ENCODE measurements at regions not wholly inside any gene's neighbourhood (a gene's known extent, or its start where the extent isn't known, plus 50 kb on each side); places are given as distances from the start of the nearest gene placed in this dataset.

GRCh38 chr2:239636808-239637207, 236.0 kb upstream of the HDAC4 start:
- Histone ChIP-seq H3K27me3 (no peaks in the 10 kb centered on the region), H3K27ac (no peak overlapping the region), H3K4me1 (no peaks in the 10 kb centered on the region), H3K4me3 (no peak overlapping the region), H3K9me3 (no peaks in the 10 kb centered on the region), H3K36me3 (ENCODE audit: low read depth, missing control alignments) (no peaks in the 10 kb centered on the region)
- TF ChIP-seq CTCF (IDR thresholded peaks at IDR 0.05) (no peak), POLR2A (IDR thresholded peaks at IDR 0.05) (no peak)
- DNase-seq, result no peak
- WGBS, 2 donors, result 80 to 93% methylated on average over 3 of the region's 3 CpGs
- intact Hi-C loops (cut with DNase I; ENCODE audit: low total_unique reads), result no loop called here

GRCh38 chr2:239634769-239635168, 233.9 kb upstream of the HDAC4 start:
- intact Hi-C loops (cut with DNase I; ENCODE audit: low total_unique reads), result no loop called here
- DNase-seq, result no peak
- Histone ChIP-seq H3K27ac (no peak overlapping the region), H3K4me3 (no peak overlapping the region), H3K9me3 (no peaks in the 10 kb centered on the region), H3K4me1 (no peaks in the 10 kb centered on the region), H3K36me3 (ENCODE audit: low read depth, missing control alignments) (no peaks in the 10 kb centered on the region), H3K27me3 (no peaks in the 10 kb centered on the region)
- WGBS, 2 donors, result 80 to 92% methylated on average over 4 of the region's 4 CpGs
- TF ChIP-seq CTCF (IDR thresholded peaks at IDR 0.05), result no peak
- TF ChIP-seq POLR2A (IDR thresholded peaks at IDR 0.05), result no peak

GRCh38 chr2:239630618-239631286, 229.9 kb upstream of the HDAC4 start:
- Histone ChIP-seq H3K27ac (no peak overlapping the region), H3K4me1 (no peaks in the 10 kb centered on the region), H3K36me3 (ENCODE audit: low read depth, missing control alignments) (no peaks in the 10 kb centered on the region), H3K4me3 (no peak overlapping the region), H3K9me3 (no peaks in the 10 kb centered on the region), H3K27me3 (no peaks in the 10 kb centered on the region)
- WGBS, 2 donors, result 80 to 85% methylated on average over 13 of the region's 13 CpGs
- no peak for DNase-seq
- TF ChIP-seq CTCF (IDR thresholded peaks at IDR 0.05), result no peak
- no peak for TF ChIP-seq POLR2A (IDR thresholded peaks at IDR 0.05)
- intact Hi-C loops (cut with DNase I; ENCODE audit: low total_unique reads), result no loop called here

GRCh38 chr2:239629926-239630617, 229.3 kb upstream of the HDAC4 start:
- WGBS, 2 donors, result 80 to 83% methylated on average over 7 of the region's 7 CpGs
- H3K27me3 ChIP-seq, result no peaks in the 10 kb centered on the region
- no peak for DNase-seq
- H3K36me3 ChIP-seq (ENCODE audit: low read depth, missing control alignments), result no peaks in the 10 kb centered on the region
- intact Hi-C loops (cut with DNase I; ENCODE audit: low total_unique reads), result no loop called here
- TF ChIP-seq POLR2A (IDR thresholded peaks at IDR 0.05) (no peak), CTCF (IDR thresholded peaks at IDR 0.05) (no peak)
- H3K4me3 ChIP-seq, result no peak overlapping the region
- H3K9me3 ChIP-seq, result no peaks in the 10 kb centered on the region
- no peaks in the 10 kb centered on the region for H3K4me1 ChIP-seq
- no peak overlapping the region for H3K27ac ChIP-seq

Data from testis (tissue), 2 donors.